ENCODE measurements at regions not wholly inside any gene's neighbourhood (a gene's known extent, or its start where the extent isn't known, plus 50 kb on each side); places are given as distances from the start of the nearest gene placed in this dataset.

DNA sequence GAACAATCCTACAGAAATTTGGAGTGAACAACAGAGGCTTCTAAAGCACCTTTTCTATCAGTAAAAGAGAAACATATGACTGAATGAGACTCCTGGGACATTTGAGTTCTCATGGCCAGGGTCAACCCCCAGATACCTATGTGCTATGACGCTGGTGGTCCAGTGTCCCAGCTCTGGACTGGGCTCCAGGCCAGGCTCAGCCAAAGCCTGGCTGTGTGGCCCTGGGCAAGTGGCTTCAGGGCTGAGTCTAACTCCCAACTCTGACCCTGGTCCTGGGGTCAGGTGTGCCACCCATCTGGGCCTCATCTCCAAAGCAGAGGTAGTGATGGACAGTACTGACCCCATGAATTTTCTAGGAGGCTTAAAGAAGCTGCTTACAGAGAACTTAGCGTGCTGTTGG, 147.8 kb downstream of the FBLN2 start:
- TF ChIP-seq Cebpa-rat (IDR thresholded peaks at IDR 0.05): no peak
- H3K27ac ChIP-seq: no peak overlapping the region
- no peaks in the 10 kb centered on the region for H3K27me3 ChIP-seq
- H4K20me1 ChIP-seq: no peaks in the 10 kb centered on the region
- H3K4me1 ChIP-seq: no peaks in the 10 kb centered on the region
- H3K4me3 ChIP-seq: no peak overlapping the region
- H3K4me2 ChIP-seq: no peak overlapping the region
- no peak overlapping the region for H3K9ac ChIP-seq
- no peaks in the 10 kb centered on the region for H3K36me3 ChIP-seq
- no peaks in the 10 kb centered on the region for H3K9me3 ChIP-seq

DNA sequence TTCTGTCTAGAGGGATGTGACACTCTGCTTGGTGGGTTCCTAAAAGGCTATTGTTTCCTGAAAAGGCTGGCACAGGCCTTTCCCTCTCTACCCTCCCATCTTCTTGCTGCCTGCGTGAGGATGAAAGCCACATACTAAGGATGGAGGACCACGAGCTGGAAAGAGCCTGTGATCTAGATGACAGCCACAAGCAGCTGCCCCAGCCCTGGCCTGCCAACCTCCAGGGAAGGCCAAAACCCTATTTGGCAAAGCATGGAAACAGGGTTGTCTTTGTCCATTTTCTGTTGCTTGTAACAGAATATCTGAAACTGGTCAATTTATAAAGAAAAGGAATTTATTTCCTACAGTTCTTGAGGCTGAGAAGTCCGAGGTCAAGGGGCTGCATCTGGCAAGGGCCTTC, 144.5 kb downstream of the FBLN2 start:
- Histone ChIP-seq H3K9ac (no peak overlapping the region), H3K36me3 (no peaks in the 10 kb centered on the region), H3K4me2 (no peak overlapping the region), H3K4me1 (no peaks in the 10 kb centered on the region), H4K20me1 (no peaks in the 10 kb centered on the region), H3K27ac (no peak overlapping the region), H3K27me3 (no peaks in the 10 kb centered on the region), H3K9me3 (no peaks in the 10 kb centered on the region), H3K4me3 (no peak overlapping the region)
- no peak for TF ChIP-seq Cebpa-rat (IDR thresholded peaks at IDR 0.05)

DNA sequence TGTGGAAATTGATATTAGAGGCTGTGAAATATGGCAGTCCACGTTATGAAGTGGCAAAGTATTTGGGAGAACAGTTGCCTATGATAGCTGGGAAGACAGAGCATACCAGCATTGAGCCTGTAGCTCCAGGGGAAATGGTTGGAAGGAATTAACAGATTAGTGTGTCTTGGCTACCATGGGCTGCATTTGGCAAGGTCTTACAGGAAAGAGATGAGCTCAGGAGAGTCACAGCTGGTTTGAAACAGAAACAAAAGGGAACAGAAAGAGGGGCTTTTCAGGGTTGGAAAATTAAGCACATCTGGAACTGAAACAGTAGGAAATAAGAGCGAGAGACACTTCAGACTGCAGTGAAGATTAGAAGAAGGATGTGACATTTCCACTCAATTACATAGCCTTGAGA, 141.7 kb downstream of the FBLN2 start:
- Histone ChIP-seq H3K27ac (no peak overlapping the region), H3K4me2 (no peak overlapping the region), H3K9ac (no peak overlapping the region), H3K27me3 (no peaks in the 10 kb centered on the region), H4K20me1 (no peaks in the 10 kb centered on the region), H3K36me3 (no peaks in the 10 kb centered on the region), H3K4me1 (no peaks in the 10 kb centered on the region), H3K9me3 (no peaks in the 10 kb centered on the region), H3K4me3 (no peak overlapping the region)
- no peak for TF ChIP-seq Cebpa-rat (IDR thresholded peaks at IDR 0.05)

DNA sequence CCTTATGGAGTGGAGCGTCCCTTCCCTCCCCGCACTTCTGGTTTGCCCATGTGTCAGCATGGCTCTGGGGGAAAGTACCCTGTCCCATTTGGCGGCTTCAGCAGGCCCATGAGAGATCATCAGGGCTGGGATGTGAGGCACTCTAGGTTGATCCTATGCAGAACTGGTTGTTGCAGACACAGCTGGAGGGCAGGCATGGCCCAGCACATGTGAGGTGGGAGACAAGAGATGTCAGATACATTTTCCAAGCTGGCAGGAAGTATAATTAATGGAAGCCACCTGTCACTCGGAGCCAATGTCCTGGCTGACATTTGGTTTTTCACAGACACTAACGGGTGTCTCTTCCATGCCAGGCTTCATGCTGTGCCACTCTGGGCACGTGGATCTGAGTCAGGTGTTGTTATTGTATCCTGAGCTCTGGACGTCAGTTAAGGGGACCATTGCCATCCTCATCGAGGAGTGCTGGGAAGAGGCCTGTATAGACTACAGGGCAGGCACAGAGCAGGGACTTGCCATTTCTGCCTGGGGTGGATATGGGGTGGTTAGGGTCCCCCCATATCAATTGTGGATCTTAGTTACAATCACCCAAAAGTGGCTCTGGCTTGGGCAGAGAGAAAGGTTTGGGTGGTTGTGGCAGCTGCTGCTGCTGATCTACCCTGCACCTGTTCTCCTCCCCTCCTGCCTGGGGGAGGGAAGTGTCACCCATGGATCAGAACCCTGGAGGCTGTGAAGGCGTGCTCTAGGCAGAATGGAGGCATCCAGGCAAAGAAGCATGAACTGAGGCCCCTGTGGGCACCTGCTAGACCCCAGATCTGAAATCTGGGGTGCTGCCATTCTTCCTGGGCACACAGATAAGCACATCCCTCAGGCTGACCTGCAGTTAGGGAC, 140.7 kb downstream of the FBLN2 start:
- H3K4me3 ChIP-seq: no peak overlapping the region
- no peaks in the 10 kb centered on the region for H3K27me3 ChIP-seq
- TF ChIP-seq Cebpa-rat (IDR thresholded peaks at IDR 0.05): no peak

DNA sequence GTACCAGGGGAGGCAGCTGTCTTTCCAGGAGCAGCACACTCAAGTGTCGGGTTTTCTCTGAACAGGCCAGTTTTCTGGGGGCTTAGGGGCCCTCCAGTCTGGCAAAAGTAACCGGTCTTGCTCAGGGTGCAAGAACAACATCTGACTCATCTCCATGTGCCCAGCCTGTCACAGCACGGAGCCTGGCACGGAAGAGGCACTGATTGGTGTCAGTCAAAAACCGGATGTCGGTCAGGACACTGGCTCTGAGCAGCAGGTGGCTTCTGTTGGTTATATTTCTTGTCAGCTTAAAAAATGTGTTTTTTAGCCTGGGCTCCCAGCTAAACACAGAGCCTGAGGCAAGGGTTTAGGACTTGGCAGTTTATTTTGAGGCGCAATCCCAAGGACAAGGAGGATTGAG, 139.9 kb downstream of the FBLN2 start:
- Histone ChIP-seq H4K20me1 (no peaks in the 10 kb centered on the region), H3K27me3 (no peaks in the 10 kb centered on the region), H3K4me1 (no peaks in the 10 kb centered on the region), H3K4me3 (no peak overlapping the region), H3K9me3 (no peaks in the 10 kb centered on the region), H3K4me2 (no peak overlapping the region), H3K36me3 (no peaks in the 10 kb centered on the region), H3K27ac (no peak overlapping the region), H3K9ac (no peak overlapping the region)
- TF ChIP-seq Cebpa-rat (IDR thresholded peaks at IDR 0.05): no peak

More for the DNA sequence above, 140.7 kb downstream of the FBLN2 start:
- Histone ChIP-seq H3K36me3 (no peaks in the 10 kb centered on the region), H3K27ac (no peak overlapping the region), H3K9me3 (no peaks in the 10 kb centered on the region), H4K20me1 (no peaks in the 10 kb centered on the region), H3K4me1 (no peaks in the 10 kb centered on the region), H3K9ac (no peak overlapping the region), H3K4me2 (no peak overlapping the region)

DNA sequence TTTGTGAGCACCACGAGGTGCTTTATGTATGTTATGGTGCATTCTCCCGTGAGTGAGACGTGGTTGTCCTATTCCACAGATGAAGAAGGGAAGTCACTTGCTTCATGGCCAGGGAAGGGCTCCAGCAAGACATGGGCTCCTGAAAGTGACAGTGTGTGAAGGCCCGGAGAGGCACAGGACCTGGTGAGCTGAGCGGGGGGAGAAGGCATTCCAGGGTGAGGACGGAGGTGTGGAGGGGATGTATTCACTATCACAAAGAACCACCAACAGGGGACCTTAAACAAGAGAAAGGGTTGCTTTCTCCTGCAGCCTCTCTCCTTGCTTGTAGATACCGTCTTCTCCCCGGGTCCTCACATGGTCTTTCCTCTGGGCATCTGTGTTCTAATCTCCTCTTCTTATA, 139.1 kb downstream of the FBLN2 start:
- no peaks in the 10 kb centered on the region for H3K9me3 ChIP-seq
- no peak overlapping the region for H3K4me3 ChIP-seq
- no peak overlapping the region for H3K4me2 ChIP-seq
- H3K4me1 ChIP-seq: no peaks in the 10 kb centered on the region
- H3K36me3 ChIP-seq: no peaks in the 10 kb centered on the region
- no peaks in the 10 kb centered on the region for H4K20me1 ChIP-seq
- H3K9ac ChIP-seq: no peak overlapping the region
- no peak overlapping the region for H3K27ac ChIP-seq
- no peaks in the 10 kb centered on the region for H3K27me3 ChIP-seq
- no peak for TF ChIP-seq Cebpa-rat (IDR thresholded peaks at IDR 0.05)
